ENCODE measurements at regions not wholly inside any gene's neighbourhood (a gene's known extent, or its start where the extent isn't known, plus 50 kb on each side); places are given as distances from the start of the nearest gene placed in this dataset.
"Not testable (repeated sequence)": the region's sequence is repeated elsewhere in the genome, so short reads cannot be mapped to it uniquely, and the experiment has no call there.

GRCh38 chr13:74246487-74246886, 112.3 kb upstream of the KLF12 start:
- Histone ChIP-seq H3K27me3 (ENCODE audit: control insufficient read depth in 3 of 3, insufficient read depth in 3 of 3, low read length in 2 of 3) (no peaks in the 10 kb centered on the region), H3K27ac (ENCODE audit: low read depth in 1 of 2, low read length in 1 of 2) (no peak overlapping the region), H3K4me3 (no peak overlapping the region), H3K9ac (ENCODE audit: insufficient read depth in 1 of 2, low read length in 2 of 2) (no peak overlapping the region), H3K9me3 (ENCODE audit: control insufficient read depth in 4 of 4, insufficient read depth in 3 of 4, low read length in 3 of 4) (no peaks in the 10 kb centered on the region), H3K4me1 (ENCODE audit: control insufficient read depth in 5 of 5, insufficient read depth in 5 of 5, low read length in 5 of 5) (peaks cover 0 to 8% (median 0%) of the 10 kb centered on the region in 5 donors), H3K36me3 (ENCODE audit: control insufficient read depth in 4 of 4, insufficient read depth in 4 of 4, low read length in 4 of 4) (no peaks in the 10 kb centered on the region)
- ATAC-seq (ENCODE audit: insufficient read depth, low FRiP score) = no peak
- no peak for TF ChIP-seq CTCF (IDR thresholded peaks at IDR 0.05; ENCODE audit: control extremely low read depth, extremely low read depth)
- peak in 2 of 3 donors; percentile 25 to 53 for DNase-seq
- 58 to 75% methylated on average over 8 of the region's 8 CpGs for WGBS, 2 donors

- no peak for TF ChIP-seq CTCF (IDR thresholded peaks at IDR 0.05; ENCODE audit: control extremely low read depth, extremely low read depth)
- WGBS, 2 donors = 82 to 87% methylated on average over 5 of the region's 5 CpGs
- ATAC-seq (ENCODE audit: insufficient read depth, low FRiP score) = no peak
Measured at GRCh38 chr13:74243637-74244526, 109.7 kb upstream of the KLF12 start.

GRCh38 chr13:74241343-74241742, 107.1 kb upstream of the KLF12 start:
- not testable (repeated sequence) for H3K9ac ChIP-seq (ENCODE audit: insufficient read depth in 1 of 2, low read length in 2 of 2); H3K4me3 ChIP-seq; DNase-seq; H3K27ac ChIP-seq (ENCODE audit: low read depth in 1 of 2, low read length in 1 of 2); H3K36me3 ChIP-seq (ENCODE audit: control insufficient read depth in 4 of 4, insufficient read depth in 4 of 4, low read length in 4 of 4); H3K4me1 ChIP-seq (ENCODE audit: control insufficient read depth in 5 of 5, insufficient read depth in 5 of 5, low read length in 5 of 5); H3K9me3 ChIP-seq (ENCODE audit: control insufficient read depth in 4 of 4, insufficient read depth in 3 of 4, low read length in 3 of 4); ATAC-seq (ENCODE audit: insufficient read depth, low FRiP score); H3K27me3 ChIP-seq (ENCODE audit: control insufficient read depth in 3 of 3, insufficient read depth in 3 of 3, low read length in 2 of 3)
- 78 to 81% methylated on average over 5 to 19 of the region's 19 CpGs for WGBS, 2 donors

More at GRCh38 chr13:74243637-74244526, 109.7 kb upstream of the KLF12 start:
- peaks cover 0 to 8% (median 0%) of the 10 kb centered on the region in 5 donors for H3K4me1 ChIP-seq (ENCODE audit: control insufficient read depth in 5 of 5, insufficient read depth in 5 of 5, low read length in 5 of 5)
- H3K36me3 ChIP-seq (ENCODE audit: control insufficient read depth in 4 of 4, insufficient read depth in 4 of 4, low read length in 4 of 4) = no peaks in the 10 kb centered on the region
- H3K9ac ChIP-seq (ENCODE audit: insufficient read depth in 1 of 2, low read length in 2 of 2) = no peak overlapping the region
- DNase-seq = no peak
- H3K4me3 ChIP-seq = no peak overlapping the region
- no peaks in the 10 kb centered on the region for H3K9me3 ChIP-seq (ENCODE audit: control insufficient read depth in 4 of 4, insufficient read depth in 3 of 4, low read length in 3 of 4)
- no peak overlapping the region for H3K27ac ChIP-seq (ENCODE audit: low read depth in 1 of 2, low read length in 1 of 2)
- no peaks in the 10 kb centered on the region for H3K27me3 ChIP-seq (ENCODE audit: control insufficient read depth in 3 of 3, insufficient read depth in 3 of 3, low read length in 2 of 3)

- ATAC-seq (ENCODE audit: insufficient read depth, low FRiP score) = no peak
Measured at GRCh38 chr13:74230984-74231501, 96.8 kb upstream of the KLF12 start.

More at GRCh38 chr13:74230984-74231501, 96.8 kb upstream of the KLF12 start:
- Histone ChIP-seq H3K27ac (ENCODE audit: low read depth in 1 of 2, low read length in 1 of 2) (no peak overlapping the region), H3K4me3 (no peak overlapping the region), H3K4me1 (ENCODE audit: control insufficient read depth in 5 of 5, insufficient read depth in 5 of 5, low read length in 5 of 5) (no peaks in the 10 kb centered on the region), H3K36me3 (ENCODE audit: control insufficient read depth in 4 of 4, insufficient read depth in 4 of 4, low read length in 4 of 4) (no peaks in the 10 kb centered on the region), H3K9ac (ENCODE audit: insufficient read depth in 1 of 2, low read length in 2 of 2) (no peak overlapping the region), H3K9me3 (ENCODE audit: control insufficient read depth in 4 of 4, insufficient read depth in 3 of 4, low read length in 3 of 4) (no peaks in the 10 kb centered on the region), H3K27me3 (ENCODE audit: control insufficient read depth in 3 of 3, insufficient read depth in 3 of 3, low read length in 2 of 3) (no peaks in the 10 kb centered on the region)
- TF ChIP-seq CTCF (IDR thresholded peaks at IDR 0.05; ENCODE audit: control extremely low read depth, extremely low read depth) = no peak
- WGBS, 2 donors = 70 to 82% methylated on average over 4 of the region's 4 CpGs
- no peak for DNase-seq
